Activated CD8-positive, alpha-beta memory T cell treated with anti-CD3 and anti-CD28 coated beads, Interleukin-2, amount 10 ng/mL, durations not matched to agents 7 days and 5 days (primary cell): ENCODE measurements at regions not wholly inside any gene's neighbourhood (a gene's known extent, or its start where the extent isn't known, plus 50 kb on each side); places are given as distances from the start of the nearest gene placed in this dataset.
A peak's percentile ranks its signal among the peaks of the same experiment; 100 is the strongest.
"Not testable (repeated sequence)": the region's sequence is repeated elsewhere in the genome, so short reads cannot be mapped to it uniquely, and the experiment has no call there.

ENCODE experiments used
- ATAC-seq: fragments of 150-1000 bp; cut with Tn5 transposase; one replicate; pipeline ENCODE4 v1.10.0; 2021; ENCODE audit warnings: moderate library complexity
- CTCF ChIA-PET: fragments of 350-600 bp; sonication (Branson Sonifier 250); formaldehyde crosslinking; loops from one replicate; lab custom pipeline; 2021; ENCODE audit warnings: antibody characterized with exemption; lab: Charles Lee
- DNase-seq: peaks from one replicate; pipeline ENCODE4 v3.0.0-alpha.2; 2020
- H3K27ac Mint-ChIP-seq: one replicate; pipeline ENCODE4 v1.8.0; 2021; ENCODE audit warnings: mild to moderate bottlenecking, mixed read lengths
- H3K27me3 Mint-ChIP-seq: one replicate; pipeline ENCODE4 v1.8.0; 2021; ENCODE audit warnings: mixed read lengths
- H3K36me3 Mint-ChIP-seq: one replicate; pipeline ENCODE4 v1.8.0; 2021; ENCODE audit warnings: mild to moderate bottlenecking, mixed read lengths
- H3K4me1 Mint-ChIP-seq: one replicate; pipeline ENCODE4 v1.8.0; 2021; ENCODE audit warnings: mixed read lengths
- H3K4me3 Mint-ChIP-seq: one replicate; pipeline ENCODE4 v1.8.0; 2021; ENCODE audit warnings: mild to moderate bottlenecking, moderate library complexity, mixed read lengths
- H3K9me3 Mint-ChIP-seq: one replicate; pipeline ENCODE4 v1.8.0; 2022; ENCODE audit warnings: low read depth, mixed read lengths

GRCh38 chr6:164693944-164694343 lies 615.5 kb downstream of the C6orf118 start:
- no peak overlapping the region for H3K4me3 Mint-ChIP-seq
- peaks cover 11% of the 10 kb centered on the region for H3K9me3 Mint-ChIP-seq
- H3K27ac Mint-ChIP-seq: no peak overlapping the region
- DNase-seq: no peak
- H3K27me3 Mint-ChIP-seq: no peaks in the 10 kb centered on the region
- CTCF ChIA-PET: no interaction called here
- H3K4me1 Mint-ChIP-seq: no peaks in the 10 kb centered on the region
- no peaks in the 10 kb centered on the region for H3K36me3 Mint-ChIP-seq
- ATAC-seq: no peak

- Mint-ChIP-seq H3K27ac (no peak overlapping the region), H3K27me3 (no peaks in the 10 kb centered on the region), H3K4me1 (no peaks in the 10 kb centered on the region), H3K36me3 (no peaks in the 10 kb centered on the region), H3K4me3 (no peak overlapping the region), H3K9me3 (peaks cover 8% of the 10 kb centered on the region)
- ATAC-seq: no peak
- DNase-seq: no peak
- CTCF ChIA-PET: no interaction called here
Measured at GRCh38 chr6:164692772-164693510, 616.5 kb downstream of the C6orf118 start.

DNA sequence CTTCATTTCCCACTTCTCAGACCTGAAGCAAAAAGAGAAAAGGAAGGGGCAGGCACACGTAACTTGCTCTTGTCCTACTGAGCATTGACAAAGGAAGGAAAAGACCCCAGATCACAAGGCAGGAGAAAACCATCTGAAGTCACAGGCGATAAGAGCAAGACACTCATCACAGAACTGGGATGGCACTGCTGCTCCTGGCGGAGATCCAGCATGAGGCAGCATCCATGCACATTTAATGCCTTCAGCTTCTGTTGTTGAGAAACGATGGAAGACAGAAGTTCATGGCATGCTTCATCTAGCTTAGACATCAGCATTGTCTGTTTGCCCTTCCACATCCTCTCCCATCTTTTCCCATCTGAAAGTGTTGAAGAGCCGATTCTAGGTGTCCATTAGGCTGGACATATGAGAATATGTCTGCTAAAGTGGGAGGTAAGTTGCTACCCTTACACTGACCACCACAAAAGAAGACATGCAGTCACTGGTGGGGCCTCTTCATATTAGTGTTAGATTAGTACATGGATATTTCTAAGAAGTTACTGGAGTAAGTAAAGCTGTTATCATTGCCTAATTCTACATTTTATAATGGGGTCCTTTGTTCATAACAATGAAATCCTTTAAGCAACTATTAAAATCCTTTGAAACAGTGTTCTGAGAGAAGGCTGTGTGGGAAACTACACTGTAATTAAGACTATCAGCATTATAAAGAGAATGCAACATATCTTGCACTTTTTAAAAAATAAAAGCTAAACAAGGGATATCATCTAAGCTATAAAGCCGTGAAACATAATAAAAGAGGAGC lies 618.5 kb downstream of the C6orf118 start:
- no peaks in the 10 kb centered on the region for H3K27me3 Mint-ChIP-seq
- H3K36me3 Mint-ChIP-seq: no peaks in the 10 kb centered on the region
- H3K27ac Mint-ChIP-seq: no peak overlapping the region
- H3K4me1 Mint-ChIP-seq: no peaks in the 10 kb centered on the region
- no peak overlapping the region for H3K4me3 Mint-ChIP-seq
- no peak for DNase-seq
- peaks cover 5% of the 10 kb centered on the region for H3K9me3 Mint-ChIP-seq
- no peak for ATAC-seq
- CTCF ChIA-PET: no interaction called here

GRCh38 chr6:164690241-164690640 lies 619.2 kb downstream of the C6orf118 start:
- H3K4me1 Mint-ChIP-seq: no peaks in the 10 kb centered on the region
- DNase-seq (no peak), ATAC-seq (no peak)
- CTCF ChIA-PET: no interaction called here
- no peak overlapping the region for H3K4me3 Mint-ChIP-seq
- peaks cover 5% of the 10 kb centered on the region for H3K9me3 Mint-ChIP-seq
- H3K27ac Mint-ChIP-seq: no peak overlapping the region
- H3K27me3 Mint-ChIP-seq: no peaks in the 10 kb centered on the region
- no peaks in the 10 kb centered on the region for H3K36me3 Mint-ChIP-seq

DNA sequence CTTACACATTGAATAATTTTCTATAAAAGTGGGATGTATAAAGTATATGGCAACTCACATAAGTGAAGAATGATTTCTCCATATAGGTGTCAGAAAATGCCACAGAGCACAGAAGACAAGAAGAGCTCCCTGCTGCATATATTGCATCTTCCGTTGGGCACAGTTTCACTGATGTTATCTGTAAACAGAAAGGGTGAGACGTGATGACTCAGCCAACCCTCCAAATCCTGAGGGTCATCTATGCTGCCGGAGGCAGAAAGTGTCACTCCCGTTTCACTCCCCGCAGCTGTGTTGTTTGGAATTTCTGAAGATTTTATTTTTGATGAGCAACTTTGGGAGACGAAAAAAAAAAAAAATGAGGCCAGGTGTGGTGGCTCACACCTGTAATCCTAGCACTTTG lies 644.1 kb downstream of the C6orf118 start:
- Mint-ChIP-seq H3K36me3 (no peaks in the 10 kb centered on the region), H3K4me3 (no peak overlapping the region), H3K4me1 (no peaks in the 10 kb centered on the region), H3K27me3 (no peaks in the 10 kb centered on the region), H3K27ac (no peak overlapping the region), H3K9me3 (peaks cover 4% of the 10 kb centered on the region)
- ATAC-seq (no peak), DNase-seq (no peak)
- CTCF ChIA-PET: no interaction called here

- ATAC-seq: no peak
- Mint-ChIP-seq H3K4me3 (no peak overlapping the region), H3K27ac (no peak overlapping the region), H3K36me3 (no peaks in the 10 kb centered on the region), H3K9me3 (peaks cover 4% of the 10 kb centered on the region), H3K4me1 (no peaks in the 10 kb centered on the region), H3K27me3 (no peaks in the 10 kb centered on the region)
- no peak for DNase-seq
- CTCF ChIA-PET: no interaction called here
Measured at GRCh38 chr6:164663634-164664033, 645.8 kb downstream of the C6orf118 start.

GRCh38 chr6:164661716-164662115 lies 647.7 kb downstream of the C6orf118 start:
- Mint-ChIP-seq H3K36me3 (no peaks in the 10 kb centered on the region), H3K27me3 (no peaks in the 10 kb centered on the region)

GRCh38 chr6:164660781-164661180 lies 648.6 kb downstream of the C6orf118 start:
- CTCF ChIA-PET: no interaction called here
- Mint-ChIP-seq H3K4me1 (no peaks in the 10 kb centered on the region), H3K27me3 (no peaks in the 10 kb centered on the region), H3K4me3 (no peak overlapping the region), H3K27ac (no peak overlapping the region), H3K36me3 (no peaks in the 10 kb centered on the region), H3K9me3 (peaks cover 3% of the 10 kb centered on the region)
- DNase-seq (no peak), ATAC-seq (no peak)

More at GRCh38 chr6:164661716-164662115, 647.7 kb downstream of the C6orf118 start:
- CTCF ChIA-PET: no interaction called here
- H3K9me3 Mint-ChIP-seq: peaks cover 3% of the 10 kb centered on the region
- no peaks in the 10 kb centered on the region for H3K4me1 Mint-ChIP-seq
- no peak overlapping the region for H3K4me3 Mint-ChIP-seq
- no peak overlapping the region for H3K27ac Mint-ChIP-seq
- DNase-seq: no peak
- ATAC-seq: no peak

DNA sequence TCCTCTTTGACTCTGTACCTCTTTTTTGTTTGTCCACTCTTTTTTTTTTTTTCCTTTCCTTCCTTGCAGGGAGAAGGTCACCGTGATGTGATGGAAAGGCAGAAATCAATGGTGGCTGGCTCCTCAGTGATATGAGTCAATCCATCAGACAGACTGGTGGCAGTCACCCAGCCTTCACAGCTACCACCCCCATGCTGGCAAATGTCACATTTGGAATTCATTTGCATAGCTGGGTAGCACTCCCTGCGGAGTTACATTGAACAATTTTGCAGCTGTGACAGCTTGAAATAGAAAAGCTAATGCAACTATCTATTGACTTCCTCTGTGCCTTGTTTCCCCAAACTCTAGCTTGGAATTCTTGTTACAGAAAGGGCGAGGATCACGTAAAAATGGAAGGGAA lies 668.4 kb downstream of the C6orf118 start:
- Mint-ChIP-seq H3K4me1 (no peaks in the 10 kb centered on the region), H3K9me3 (peaks cover 10% of the 10 kb centered on the region), H3K27me3 (no peaks in the 10 kb centered on the region), H3K27ac (no peak overlapping the region), H3K36me3 (no peaks in the 10 kb centered on the region), H3K4me3 (no peak overlapping the region)
- CTCF ChIA-PET: no interaction called here
- ATAC-seq (no peak), DNase-seq (no peak)

DNA sequence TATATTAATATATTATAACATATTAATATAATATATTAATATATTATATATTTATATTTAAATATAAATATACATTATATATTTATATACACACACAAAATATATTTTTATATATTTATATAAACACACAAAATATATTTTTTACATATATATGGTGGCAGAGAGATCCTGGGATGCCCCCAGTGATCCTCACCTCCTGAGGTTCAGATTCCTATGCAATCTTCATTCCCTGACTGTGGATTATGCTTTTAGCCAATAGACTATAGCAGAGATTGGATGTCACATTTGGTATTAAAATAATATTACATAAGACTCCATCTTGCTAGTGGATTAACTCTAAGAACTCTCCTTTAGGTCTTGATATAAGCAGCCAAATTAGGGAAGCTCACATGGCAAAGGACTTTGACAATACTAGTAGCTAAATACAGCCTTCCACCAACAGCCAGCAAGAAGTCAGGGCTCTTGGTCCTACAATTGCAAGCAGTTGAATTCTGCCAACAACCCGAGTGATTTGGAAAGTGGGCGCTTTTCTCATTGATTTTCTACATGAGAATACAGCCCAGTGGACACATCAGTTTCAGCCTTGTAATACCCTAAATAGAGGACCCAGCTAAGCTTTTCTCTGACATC lies 681.0 kb downstream of the C6orf118 start:
- no peak overlapping the region for H3K4me3 Mint-ChIP-seq
- no peak for ATAC-seq
- no peaks in the 10 kb centered on the region for H3K36me3 Mint-ChIP-seq
- H3K4me1 Mint-ChIP-seq: no peaks in the 10 kb centered on the region
- H3K27me3 Mint-ChIP-seq: no peaks in the 10 kb centered on the region
- no peak for DNase-seq
- CTCF ChIA-PET: no interaction called here
- peaks cover 9% of the 10 kb centered on the region for H3K9me3 Mint-ChIP-seq
- no peak overlapping the region for H3K27ac Mint-ChIP-seq

- H3K27ac Mint-ChIP-seq: no peak overlapping the region
- CTCF ChIA-PET: no interaction called here
- H3K36me3 Mint-ChIP-seq: no peaks in the 10 kb centered on the region
- ATAC-seq (no peak), DNase-seq (no peak)
- H3K4me3 Mint-ChIP-seq: no peak overlapping the region
- H3K9me3 Mint-ChIP-seq: peaks cover 9% of the 10 kb centered on the region
- H3K27me3 Mint-ChIP-seq: no peaks in the 10 kb centered on the region
- H3K4me1 Mint-ChIP-seq: no peaks in the 10 kb centered on the region
Measured at GRCh38 chr6:164616917-164617524, 692.4 kb downstream of the C6orf118 start.

- ATAC-seq (no peak), DNase-seq (no peak)
- CTCF ChIA-PET: no interaction called here
- no peaks in the 10 kb centered on the region for H3K27me3 Mint-ChIP-seq
- H3K4me3 Mint-ChIP-seq: no peak overlapping the region
- no peaks in the 10 kb centered on the region for H3K36me3 Mint-ChIP-seq
- no peak overlapping the region for H3K27ac Mint-ChIP-seq
- H3K9me3 Mint-ChIP-seq: peaks cover 4% of the 10 kb centered on the region
- H3K4me1 Mint-ChIP-seq: no peaks in the 10 kb centered on the region
Measured at GRCh38 chr6:164612751-164613150, 696.7 kb downstream of the C6orf118 start.

GRCh38 chr6:164610859-164611258 lies 698.5 kb downstream of the C6orf118 start:
- H3K36me3 Mint-ChIP-seq, CTCF ChIA-PET, H3K27me3 Mint-ChIP-seq, H3K4me1 Mint-ChIP-seq, H3K9me3 Mint-ChIP-seq, H3K27ac Mint-ChIP-seq, H3K4me3 Mint-ChIP-seq, DNase-seq: not testable (repeated sequence)
- ATAC-seq: peak; percentile 64
